SK-N-SH (cell line): ENCODE measurements at regions not wholly inside any gene's neighbourhood (a gene's known extent, or its start where the extent isn't known, plus 50 kb on each side); places are given as distances from the start of the nearest gene placed in this dataset.

ENCODE experiments used
- CTCF ChIP-seq: fragments of 200-600 bp; sonication (generic); IDR thresholded peaks from 2 replicates; pipeline ENCODE4 v1.6.1; 2017; ENCODE audit warnings: antibody characterized with exemption, mild to moderate bottlenecking, moderate library complexity
- ELF1 ChIP-seq: IDR thresholded peaks from 2 replicates; pipeline ENCODE4 v1.4.0; 2012
- EZH2phosphoT487 ChIP-seq: fragments of 200-600 bp; sonication (generic); IDR thresholded peaks from 2 replicates; pipeline ENCODE4 v1.6.1; 2017; ENCODE audit warnings: low read depth, mixed run types, mild to moderate bottlenecking, antibody characterized with exemption, moderate library complexity, borderline replicate concordance
- GATA2 ChIP-seq: sonication (generic); formaldehyde crosslinking; IDR thresholded peaks from 2 replicates; pipeline ENCODE4 v1.5.0; 2020; ENCODE audit warnings: mild to moderate bottlenecking, missing genetic modification reagents
- JUND ChIP-seq: IDR thresholded peaks from 2 replicates; pipeline ENCODE4 v1.4.0; 2012
- MAX ChIP-seq: IDR thresholded peaks from 2 replicates; pipeline ENCODE4 v1.4.0; 2012; ENCODE audit warnings: low read depth
- POLR2AphosphoS5 ChIP-seq: IDR thresholded peaks from 2 replicates; pipeline ENCODE4 v1.6.1; 2012; ENCODE audit warnings: low read depth, low read length
- RAD21 ChIP-seq: IDR thresholded peaks from 2 replicates; pipeline ENCODE4 v1.6.1; 2012; ENCODE audit warnings: mild to moderate bottlenecking, low read length
- RCOR1 ChIP-seq: fragments of 150-350 bp; IDR thresholded peaks from 2 replicates; pipeline ENCODE4 v1.6.1; 2017; ENCODE audit warnings: antibody characterized with exemption, low read length
- TAF1 ChIP-seq: IDR thresholded peaks from 2 replicates; pipeline ENCODE4 v1.6.1; 2012; ENCODE audit warnings: low read depth, mild to moderate bottlenecking, low read length, moderate library complexity, borderline replicate concordance
- TF ChIP-seq, protein P1 (sequence below): IDR thresholded peaks from 2 replicates; pipeline ENCODE4 v1.6.1; 2012; ENCODE audit warnings: mild to moderate bottlenecking, low read depth, low read length, moderate library complexity

- TF ChIP-seq TAF1 (no peak), GATA2 (CRISPR knock-in tag) (no peak), POLR2AphosphoS5 (no peak), CTCF (no peak), RCOR1 (no peak), ELF1 (no peak), JUND (no peak), RAD21 (no peak), EZH2phosphoT487 (no peak), MAX (no peak)
- TF ChIP-seq, protein P1, sequence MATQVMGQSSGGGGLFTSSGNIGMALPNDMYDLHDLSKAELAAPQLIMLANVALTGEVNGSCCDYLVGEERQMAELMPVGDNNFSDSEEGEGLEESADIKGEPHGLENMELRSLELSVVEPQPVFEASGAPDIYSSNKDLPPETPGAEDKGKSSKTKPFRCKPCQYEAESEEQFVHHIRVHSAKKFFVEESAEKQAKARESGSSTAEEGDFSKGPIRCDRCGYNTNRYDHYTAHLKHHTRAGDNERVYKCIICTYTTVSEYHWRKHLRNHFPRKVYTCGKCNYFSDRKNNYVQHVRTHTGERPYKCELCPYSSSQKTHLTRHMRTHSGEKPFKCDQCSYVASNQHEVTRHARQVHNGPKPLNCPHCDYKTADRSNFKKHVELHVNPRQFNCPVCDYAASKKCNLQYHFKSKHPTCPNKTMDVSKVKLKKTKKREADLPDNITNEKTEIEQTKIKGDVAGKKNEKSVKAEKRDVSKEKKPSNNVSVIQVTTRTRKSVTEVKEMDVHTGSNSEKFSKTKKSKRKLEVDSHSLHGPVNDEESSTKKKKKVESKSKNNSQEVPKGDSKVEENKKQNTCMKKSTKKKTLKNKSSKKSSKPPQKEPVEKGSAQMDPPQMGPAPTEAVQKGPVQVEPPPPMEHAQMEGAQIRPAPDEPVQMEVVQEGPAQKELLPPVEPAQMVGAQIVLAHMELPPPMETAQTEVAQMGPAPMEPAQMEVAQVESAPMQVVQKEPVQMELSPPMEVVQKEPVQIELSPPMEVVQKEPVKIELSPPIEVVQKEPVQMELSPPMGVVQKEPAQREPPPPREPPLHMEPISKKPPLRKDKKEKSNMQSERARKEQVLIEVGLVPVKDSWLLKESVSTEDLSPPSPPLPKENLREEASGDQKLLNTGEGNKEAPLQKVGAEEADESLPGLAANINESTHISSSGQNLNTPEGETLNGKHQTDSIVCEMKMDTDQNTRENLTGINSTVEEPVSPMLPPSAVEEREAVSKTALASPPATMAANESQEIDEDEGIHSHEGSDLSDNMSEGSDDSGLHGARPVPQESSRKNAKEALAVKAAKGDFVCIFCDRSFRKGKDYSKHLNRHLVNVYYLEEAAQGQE, result no peak
Observed at GRCh38 chr17:31654936-31655335, 204.1 kb downstream of the COPRS start.
